GM12873 (cell line): ENCODE measurements at regions not wholly inside any gene's neighbourhood (a gene's known extent, or its start where the extent isn't known, plus 50 kb on each side); places are given as distances from the start of the nearest gene placed in this dataset.

Experiments
- TF ChIP-seq, protein P1 (sequence below): IDR thresholded peaks from 2 replicates; pipeline ENCODE4 v1.5.1; 2012; ENCODE audit warnings: low read depth, mild to moderate bottlenecking, moderate library complexity, low read length, control low read depth; ENCODE audit not compliant: insufficient read depth; ENCODE audit errors: missing control alignments

DNA sequence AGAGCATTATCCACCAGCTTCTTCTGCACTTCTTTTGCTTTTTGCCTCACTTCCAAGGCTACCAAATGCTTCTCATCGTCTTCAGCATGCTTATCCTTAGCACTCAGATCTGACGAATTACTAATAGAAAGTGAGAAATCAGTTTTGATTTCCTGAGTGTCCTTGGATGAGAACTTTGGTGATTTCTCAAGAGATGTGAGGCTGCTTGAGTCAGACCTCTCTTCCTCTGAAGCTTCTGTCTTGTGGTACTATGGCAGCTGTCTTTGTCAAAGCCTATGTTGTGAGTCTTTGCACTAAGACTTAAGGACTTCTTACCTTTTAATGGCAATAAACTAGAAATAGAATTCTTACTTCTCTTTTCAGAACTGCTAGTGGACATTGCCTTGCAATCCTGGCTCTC lies 169.9 kb downstream of the CPE start:
- TF ChIP-seq, protein P1, sequence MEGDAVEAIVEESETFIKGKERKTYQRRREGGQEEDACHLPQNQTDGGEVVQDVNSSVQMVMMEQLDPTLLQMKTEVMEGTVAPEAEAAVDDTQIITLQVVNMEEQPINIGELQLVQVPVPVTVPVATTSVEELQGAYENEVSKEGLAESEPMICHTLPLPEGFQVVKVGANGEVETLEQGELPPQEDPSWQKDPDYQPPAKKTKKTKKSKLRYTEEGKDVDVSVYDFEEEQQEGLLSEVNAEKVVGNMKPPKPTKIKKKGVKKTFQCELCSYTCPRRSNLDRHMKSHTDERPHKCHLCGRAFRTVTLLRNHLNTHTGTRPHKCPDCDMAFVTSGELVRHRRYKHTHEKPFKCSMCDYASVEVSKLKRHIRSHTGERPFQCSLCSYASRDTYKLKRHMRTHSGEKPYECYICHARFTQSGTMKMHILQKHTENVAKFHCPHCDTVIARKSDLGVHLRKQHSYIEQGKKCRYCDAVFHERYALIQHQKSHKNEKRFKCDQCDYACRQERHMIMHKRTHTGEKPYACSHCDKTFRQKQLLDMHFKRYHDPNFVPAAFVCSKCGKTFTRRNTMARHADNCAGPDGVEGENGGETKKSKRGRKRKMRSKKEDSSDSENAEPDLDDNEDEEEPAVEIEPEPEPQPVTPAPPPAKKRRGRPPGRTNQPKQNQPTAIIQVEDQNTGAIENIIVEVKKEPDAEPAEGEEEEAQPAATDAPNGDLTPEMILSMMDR, result no peak

DNA sequence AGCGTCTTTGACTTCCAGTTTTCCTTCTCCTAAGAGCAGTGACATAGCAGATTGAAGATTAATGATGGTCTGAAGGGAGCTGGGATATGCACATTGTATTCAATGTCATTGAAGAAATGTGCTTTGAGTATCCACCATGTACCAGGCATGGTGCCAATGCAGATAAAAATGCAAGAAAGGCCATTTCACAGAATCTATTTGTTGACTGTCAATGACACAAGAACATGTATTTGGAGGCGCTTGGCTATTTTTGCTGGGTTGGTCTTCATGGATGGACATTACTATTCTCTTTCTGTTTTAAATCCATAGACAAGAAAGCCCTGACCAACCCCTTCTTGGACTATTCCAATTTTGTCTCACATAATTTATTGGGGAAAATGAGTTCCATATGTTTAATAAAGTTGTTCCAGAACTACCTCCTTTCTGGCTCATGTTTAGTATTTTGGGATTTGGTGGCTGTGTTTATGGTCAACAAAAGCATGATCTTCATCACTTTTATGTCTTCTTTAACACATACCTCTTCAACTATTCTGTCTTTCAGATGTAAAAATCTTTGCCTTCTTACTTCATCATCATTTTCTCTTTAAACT lies 174.5 kb downstream of the CPE start:
- TF ChIP-seq, protein P1, result no peak

DNA sequence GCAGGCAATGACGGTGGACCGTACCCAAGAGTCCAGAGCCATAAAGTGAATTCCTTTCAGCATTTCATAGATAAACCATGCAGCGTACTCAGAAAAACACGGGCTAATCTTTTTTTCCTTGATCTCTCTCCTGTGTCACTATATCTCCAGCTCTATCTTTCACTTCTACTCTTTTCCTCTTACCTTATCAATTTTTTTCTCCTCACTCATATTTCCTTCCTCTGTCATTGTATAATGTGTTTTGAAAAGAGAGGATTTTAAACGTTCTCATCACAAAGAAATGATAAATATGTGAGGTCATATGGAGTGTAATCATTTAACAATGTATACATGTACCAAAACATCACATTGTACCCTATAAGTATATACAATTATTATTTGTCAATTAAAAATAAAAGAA lies 176.5 kb downstream of the CPE start:
- TF ChIP-seq, protein P1, result no peak

DNA sequence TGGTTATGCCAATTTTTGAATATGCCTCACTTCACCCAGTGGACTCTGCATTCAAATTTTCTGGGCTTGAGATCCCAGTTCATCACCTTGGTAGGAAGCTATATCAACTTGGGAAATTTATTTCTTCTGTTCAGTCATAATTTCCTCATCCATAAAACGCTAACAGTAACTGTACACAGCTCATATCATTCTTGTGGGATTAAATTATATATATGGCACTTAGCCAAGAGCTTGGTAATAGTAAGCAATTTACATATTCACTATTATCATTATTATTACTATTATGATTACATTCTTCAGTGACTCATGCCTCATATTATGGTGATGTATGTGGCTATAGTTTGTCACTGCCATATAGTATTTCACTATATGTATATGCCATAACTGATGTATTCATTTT lies 177.6 kb downstream of the CPE start:
- TF ChIP-seq, protein P1, result no peak

DNA sequence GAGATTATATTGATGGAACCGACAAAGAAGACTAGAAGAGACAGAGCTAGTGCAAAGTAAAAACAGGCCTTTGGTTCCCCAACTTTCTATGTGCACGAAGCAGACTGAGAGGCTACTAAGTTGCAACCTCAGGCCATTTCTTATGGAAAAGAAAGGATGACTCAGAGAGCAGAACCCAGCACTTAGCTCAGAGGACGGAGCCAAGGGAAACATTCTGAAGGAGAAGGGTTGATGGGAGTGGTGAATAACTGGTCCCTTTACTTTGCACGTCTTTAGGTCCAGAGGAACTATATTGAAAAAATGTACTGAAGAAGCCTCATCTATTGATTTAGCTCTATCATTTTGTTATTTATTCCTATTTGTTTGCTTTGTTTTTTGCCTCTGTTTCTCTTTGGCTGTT lies 182.1 kb downstream of the CPE start:
- TF ChIP-seq, protein P1, result no peak

DNA sequence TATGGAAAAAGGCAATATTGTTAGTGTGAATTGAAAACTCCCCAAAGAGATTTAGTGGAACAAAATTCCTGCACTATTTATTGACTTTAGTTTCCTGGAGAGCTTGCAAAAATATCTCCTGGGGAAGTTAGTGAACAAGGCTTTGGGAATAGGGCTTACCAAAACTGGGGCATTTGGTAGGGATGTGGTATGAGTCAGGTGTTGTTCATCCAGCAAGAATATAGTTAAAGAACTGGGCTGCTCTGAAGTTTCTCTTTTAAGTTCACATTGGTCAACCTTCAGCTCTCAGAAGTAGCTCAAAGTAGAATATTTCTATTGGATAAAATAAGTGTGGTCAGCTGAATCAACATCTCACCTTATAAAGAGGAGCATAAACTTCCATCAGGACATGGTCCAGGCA lies 185.0 kb downstream of the CPE start:
- TF ChIP-seq, protein P1, result no peak

DNA sequence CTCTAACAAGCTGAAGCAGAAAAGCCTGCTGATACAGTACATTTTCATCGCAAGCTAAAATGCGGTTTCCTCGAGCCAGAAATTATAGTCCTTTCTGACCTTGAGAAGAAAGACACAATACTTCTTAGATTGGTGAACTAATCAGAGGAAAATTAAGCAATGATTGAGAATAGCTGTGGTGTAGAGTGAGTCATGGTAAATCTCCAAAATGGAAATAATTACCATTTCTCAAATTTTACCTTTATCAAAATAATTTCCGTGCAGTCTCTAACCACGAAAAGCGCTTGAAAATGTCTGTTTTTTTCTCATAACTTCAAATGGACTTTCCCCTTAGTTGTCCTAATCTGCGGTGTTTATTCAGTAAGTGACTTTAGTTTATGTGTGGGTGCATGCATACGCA lies 190.2 kb downstream of the CPE start:
- TF ChIP-seq, protein P1, result no peak
